Thyroid gland (tissue), 4 donors: ENCODE measurements at regions not wholly inside any gene's neighbourhood (a gene's known extent, or its start where the extent isn't known, plus 50 kb on each side); places are given as distances from the start of the nearest gene placed in this dataset.

Source experiments
- POLR2A ChIP-seq, 2 donors: fragments of 450-650 bp; IDR thresholded peaks; one replicate each; pipeline ENCODE4 v1.6.1; 2017; ENCODE audit warnings: antibody characterized with exemption in 2 of 2, mild to moderate bottlenecking in 2 of 2, moderate library complexity in 1 of 2
- TF ChIP-seq, protein P1 (sequence below), 6 experiments: fragments of 200-600 bp in 3 of 6; fragments of 450-650 bp in 3 of 6; sonication (generic) in 3 of 6; IDR thresholded peaks; one replicate each; pipeline ENCODE4 v1.5.1; 2016 to 2019; ENCODE audit warnings: antibody characterized with exemption in 6 of 6, mild to moderate bottlenecking in 2 of 6, inconsistent platforms in 1 of 6, moderate library complexity in 1 of 6

DNA sequence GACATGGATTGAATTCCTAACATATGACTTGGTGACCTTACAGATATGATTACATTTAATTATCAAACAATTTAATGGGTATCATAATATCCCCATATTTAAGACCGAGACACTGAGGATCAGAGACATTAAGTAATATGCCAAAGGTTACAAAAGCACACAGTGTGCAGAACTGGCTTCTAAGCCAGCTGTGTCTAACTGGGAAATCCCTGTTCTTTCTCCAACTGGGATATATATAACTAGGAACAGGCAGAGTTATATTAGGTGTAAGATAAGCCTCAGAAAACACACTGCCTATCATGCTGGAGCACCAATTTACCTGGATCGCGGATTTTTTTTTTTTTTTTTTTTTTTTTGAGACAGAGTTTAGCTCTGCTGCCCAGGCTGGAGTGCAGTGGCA is 88.3 kb upstream of the ADGRL2 start:
- no peak for TF ChIP-seq POLR2A (IDR thresholded peaks at IDR 0.05)
- TF ChIP-seq, protein P1, sequence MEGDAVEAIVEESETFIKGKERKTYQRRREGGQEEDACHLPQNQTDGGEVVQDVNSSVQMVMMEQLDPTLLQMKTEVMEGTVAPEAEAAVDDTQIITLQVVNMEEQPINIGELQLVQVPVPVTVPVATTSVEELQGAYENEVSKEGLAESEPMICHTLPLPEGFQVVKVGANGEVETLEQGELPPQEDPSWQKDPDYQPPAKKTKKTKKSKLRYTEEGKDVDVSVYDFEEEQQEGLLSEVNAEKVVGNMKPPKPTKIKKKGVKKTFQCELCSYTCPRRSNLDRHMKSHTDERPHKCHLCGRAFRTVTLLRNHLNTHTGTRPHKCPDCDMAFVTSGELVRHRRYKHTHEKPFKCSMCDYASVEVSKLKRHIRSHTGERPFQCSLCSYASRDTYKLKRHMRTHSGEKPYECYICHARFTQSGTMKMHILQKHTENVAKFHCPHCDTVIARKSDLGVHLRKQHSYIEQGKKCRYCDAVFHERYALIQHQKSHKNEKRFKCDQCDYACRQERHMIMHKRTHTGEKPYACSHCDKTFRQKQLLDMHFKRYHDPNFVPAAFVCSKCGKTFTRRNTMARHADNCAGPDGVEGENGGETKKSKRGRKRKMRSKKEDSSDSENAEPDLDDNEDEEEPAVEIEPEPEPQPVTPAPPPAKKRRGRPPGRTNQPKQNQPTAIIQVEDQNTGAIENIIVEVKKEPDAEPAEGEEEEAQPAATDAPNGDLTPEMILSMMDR (IDR thresholded peaks at IDR 0.05) = no peak
